ENCODE measurements at regions not wholly inside any gene's neighbourhood (a gene's known extent, or its start where the extent isn't known, plus 50 kb on each side); places are given as distances from the start of the nearest gene placed in this dataset.
A peak's percentile ranks its signal among the peaks of the same experiment; 100 is the strongest.
"Not testable (repeated sequence)": the region's sequence is repeated elsewhere in the genome, so short reads cannot be mapped to it uniquely, and the experiment has no call there.

GRCh38 chr2:207363761-207364290, 165.9 kb upstream of the CREB1 start:
- DNase-seq (ENCODE audit: low spot score), result no peak

GRCh38 chr2:207370646-207371045, 159.1 kb upstream of the CREB1 start:
- DNase-seq (ENCODE audit: low spot score), result no peak

GRCh38 chr2:207371877-207372276, 157.9 kb upstream of the CREB1 start:
- no peak for DNase-seq (ENCODE audit: low spot score)

DNA sequence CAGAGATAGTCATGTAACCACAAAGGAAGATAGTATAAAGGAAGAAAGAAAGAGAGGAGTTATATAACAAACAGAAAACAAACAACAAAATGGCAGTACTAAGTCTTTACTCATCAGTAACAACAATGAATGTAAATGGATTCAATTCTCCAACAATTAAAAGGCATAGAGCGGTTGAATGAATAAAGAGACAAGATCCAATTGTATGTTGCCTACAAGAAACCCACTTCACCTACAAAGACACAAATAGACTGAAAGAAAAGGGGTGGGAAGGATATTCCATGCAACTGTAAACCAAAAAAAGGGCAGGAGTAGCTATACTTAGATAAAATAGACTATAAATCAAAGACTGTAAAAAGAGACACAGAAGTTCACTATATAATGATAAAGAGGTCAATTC, 157.3 kb upstream of the CREB1 start:
- no peak for DNase-seq (ENCODE audit: low spot score)

DNA sequence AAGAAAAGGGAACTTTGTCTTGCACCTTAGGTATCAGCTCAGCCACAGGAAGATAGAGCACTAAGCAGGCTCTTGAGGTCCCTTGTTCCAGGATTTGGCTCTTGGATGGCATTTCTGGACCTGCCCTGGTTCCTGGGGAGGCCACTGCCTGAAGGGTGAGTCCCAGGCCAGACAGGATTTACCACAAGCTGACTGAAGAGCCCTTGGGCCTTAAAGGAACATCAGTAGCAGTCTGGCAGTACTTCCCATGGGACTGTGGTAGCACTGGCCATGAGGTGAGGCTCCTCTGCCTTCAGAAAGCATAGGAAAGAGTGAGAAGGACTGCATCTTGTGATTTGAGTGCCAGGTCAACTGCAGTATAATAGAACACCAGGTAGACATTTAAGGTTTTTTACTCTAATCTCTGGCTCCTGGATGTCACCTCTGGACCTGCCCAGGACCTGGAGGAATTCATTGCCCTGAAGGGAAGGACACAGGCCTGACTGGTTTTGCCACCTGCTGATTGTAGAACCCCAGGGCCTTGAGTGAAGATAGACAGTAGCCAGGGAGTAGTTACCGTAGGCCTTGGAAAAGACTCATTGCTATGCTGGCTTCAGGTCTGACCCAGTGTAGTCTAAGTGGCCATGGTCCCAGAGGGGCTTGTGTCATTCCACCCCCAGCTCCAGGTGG, 154.4 kb upstream of the CREB1 start:
- no peak for DNase-seq (ENCODE audit: low spot score)

- not testable (repeated sequence) for DNase-seq (ENCODE audit: low spot score)
Measured at GRCh38 chr2:207378620-207379019, 151.1 kb upstream of the CREB1 start.

DNA sequence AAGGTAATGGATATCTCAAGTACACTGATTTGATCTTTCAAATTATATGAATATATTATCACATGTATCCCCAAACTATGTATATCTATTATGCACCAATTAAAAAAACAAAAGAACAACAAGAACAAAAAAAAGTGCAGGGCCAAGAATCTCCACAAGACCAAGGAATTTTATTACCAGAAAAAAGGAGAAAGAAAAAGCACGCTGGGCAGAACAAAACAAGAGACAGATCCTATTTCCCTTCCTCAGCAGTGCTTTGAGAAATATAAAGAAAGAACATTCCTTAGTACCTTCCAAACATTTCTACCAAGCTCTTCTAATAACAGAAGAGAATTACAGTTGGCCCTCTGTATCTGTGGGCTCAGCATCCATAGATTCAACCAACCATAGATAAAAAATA, 144.7 kb upstream of the CREB1 start:
- DNase-seq (ENCODE audit: low spot score), result no peak

GRCh38 chr2:207385903-207386302, 143.9 kb upstream of the CREB1 start:
- no peak for DNase-seq (ENCODE audit: low spot score)

DNA sequence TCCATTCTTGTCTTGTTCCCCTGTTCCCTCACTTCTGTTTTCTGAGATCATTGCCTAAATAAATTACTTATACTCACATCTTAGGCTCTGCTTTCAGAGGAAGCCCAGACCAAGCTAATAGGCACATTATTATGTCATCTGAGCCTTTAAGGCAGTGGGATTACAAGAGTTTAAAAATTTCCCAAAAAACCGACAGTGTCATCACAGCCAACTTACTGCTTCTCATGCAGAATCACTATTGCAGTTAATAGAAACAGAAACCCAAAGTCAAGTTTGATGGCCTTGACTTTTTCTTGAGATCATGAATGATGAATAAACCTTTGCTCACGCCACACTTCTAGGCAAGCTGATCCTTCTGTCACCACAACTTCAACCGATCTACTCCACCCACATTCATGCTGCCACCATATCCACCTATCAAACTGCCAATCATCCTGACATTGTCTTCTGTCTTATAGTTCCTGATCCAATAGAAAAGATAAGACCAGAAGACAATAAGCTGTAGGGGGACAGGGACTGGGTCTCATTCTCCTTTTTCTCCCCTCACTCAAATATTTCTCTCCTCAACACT, 142.7 kb upstream of the CREB1 start:
- no peak for DNase-seq (ENCODE audit: low spot score)

DNA sequence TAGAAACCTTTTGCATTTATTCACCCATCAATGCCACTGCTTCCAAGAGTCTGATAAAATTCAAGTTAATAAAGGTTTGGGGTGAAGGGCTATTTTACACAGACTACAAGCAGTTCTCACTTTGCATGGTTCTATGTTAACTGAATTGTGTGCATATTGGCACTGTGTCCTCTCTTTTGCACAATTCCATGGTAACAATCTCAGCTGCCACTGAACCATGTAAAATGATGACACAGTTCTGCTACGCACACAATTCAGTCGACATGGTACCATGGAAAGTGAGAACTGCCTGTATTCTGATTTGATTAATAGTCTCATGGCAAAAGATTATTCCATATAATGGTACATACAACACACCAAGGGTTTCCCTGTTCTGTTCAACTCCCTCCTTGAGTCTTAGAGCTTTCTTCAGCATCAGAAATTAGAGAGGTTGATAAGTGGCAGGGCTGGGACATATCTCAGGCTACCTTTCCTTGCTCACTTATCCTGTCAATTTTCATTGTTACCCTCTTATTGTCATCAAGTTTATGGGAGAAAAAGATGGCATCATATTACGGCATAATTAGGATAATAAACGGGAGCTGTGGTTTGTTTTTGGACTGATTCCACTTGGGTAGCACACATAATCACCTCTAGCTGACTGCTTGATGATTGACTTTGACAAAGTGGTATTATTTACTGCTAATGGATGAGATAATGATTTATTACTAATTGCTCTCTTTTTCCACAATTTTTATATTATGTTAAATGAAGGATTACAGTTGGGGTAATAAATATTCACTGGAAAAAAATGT, 139.3 kb upstream of the CREB1 start:
- DNase-seq (ENCODE audit: low spot score), result no peak

GRCh38 chr2:207394203-207394781, 135.5 kb upstream of the CREB1 start:
- DNase-seq (ENCODE audit: low spot score), result no peak

- DNase-seq (ENCODE audit: low spot score), result no peak
Measured at GRCh38 chr2:207394812-207395534, 134.8 kb upstream of the CREB1 start.

DNA sequence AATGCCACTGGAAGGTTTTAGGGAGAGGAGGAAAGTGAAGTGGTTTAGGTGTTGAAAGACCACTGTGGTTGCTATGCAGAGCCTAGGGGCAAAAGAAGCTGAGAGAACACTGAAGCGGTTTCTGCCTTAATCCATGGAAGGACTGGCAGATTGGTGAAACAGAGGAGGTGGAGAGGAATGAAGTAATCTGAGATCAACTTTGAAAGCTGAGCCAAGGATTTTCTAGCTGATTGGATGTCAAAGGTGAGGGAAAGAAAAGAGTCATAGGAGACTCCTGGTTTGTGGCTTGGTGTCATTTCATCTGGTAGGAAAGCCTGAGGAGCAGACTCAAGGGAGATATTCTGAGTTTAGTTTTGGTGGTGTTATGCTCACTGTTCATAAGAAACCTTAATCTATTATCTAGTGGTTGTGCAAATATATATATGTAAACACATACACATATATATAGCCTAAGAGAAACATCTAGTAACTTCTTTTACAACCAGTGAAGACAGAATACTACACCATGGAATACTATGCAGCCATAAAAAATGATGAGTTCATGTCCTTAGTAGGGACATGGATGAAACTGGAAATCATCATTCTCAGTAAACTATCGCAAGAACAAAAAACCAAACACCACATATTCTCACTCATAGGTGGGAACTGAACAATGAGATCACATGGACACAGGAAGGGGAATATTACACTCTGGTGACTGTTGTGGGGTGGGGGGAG, 134.1 kb upstream of the CREB1 start:
- DNase-seq (ENCODE audit: low spot score), result no peak

GRCh38 chr2:207397917-207398655, 131.7 kb upstream of the CREB1 start:
- DNase-seq (ENCODE audit: low spot score), result no peak

DNA sequence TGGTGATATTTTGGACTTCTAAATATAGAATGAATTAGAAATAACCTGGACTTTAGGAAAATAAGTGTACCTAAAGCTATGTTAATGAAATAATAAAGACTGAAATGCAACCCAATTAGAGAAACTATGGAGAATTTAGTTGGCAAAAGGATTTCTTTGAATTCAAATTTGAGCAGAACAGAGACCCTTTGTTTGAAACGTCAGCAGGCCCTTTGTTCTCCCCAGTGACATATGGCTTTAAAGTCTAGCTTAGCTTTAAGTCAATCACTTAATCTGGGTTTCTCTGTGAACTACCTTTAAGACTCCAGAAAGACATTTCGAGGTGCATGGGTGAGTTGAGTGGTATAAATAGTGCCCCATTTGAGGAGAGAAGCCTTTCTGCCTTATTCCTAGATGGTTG, 130.5 kb upstream of the CREB1 start:
- DNase-seq (ENCODE audit: low spot score), result no peak

DNA sequence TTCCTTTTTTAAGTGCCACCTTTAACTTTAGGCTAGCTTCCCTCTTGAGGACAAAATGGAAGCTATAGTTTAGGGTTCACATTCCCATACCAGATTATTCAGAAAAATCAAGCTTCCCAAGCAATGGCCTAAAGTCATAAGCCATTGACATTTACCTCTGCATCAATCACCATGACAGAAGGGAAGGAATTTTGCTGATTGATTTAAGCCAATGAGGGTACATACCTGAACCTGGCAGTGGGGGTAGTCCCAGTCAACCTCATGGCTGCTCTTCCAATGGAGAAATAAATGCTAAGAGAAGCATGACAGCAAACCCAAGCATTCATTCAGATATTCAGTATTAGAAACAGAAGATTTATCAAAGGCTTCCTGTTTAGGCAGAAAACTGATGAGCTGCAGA, 128.4 kb upstream of the CREB1 start:
- DNase-seq (ENCODE audit: low spot score), result no peak

GRCh38 chr2:207403141-207403540, 126.6 kb upstream of the CREB1 start:
- no peak for DNase-seq (ENCODE audit: low spot score)

GRCh38 chr2:207403950-207404349, 125.8 kb upstream of the CREB1 start:
- DNase-seq (ENCODE audit: low spot score), result no peak

DNA sequence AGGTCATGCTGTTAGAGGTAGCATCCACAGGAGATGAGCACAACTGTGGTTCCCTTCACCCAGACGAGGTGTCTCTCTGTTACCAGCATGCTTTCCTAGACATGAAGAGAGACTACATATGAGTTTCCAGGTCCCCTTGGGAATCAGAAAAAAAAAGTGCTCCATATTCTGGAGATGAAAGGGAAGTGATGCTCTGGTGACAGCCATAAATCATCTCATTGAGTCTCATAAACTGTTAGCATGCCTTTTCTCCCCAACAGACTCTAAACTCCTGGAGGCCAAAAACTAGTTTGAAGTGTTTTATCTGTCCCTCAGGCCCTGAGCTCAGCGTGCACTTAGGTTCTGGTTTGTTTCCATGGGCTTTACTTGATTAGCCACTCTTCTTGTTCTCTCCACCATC, 124.6 kb upstream of the CREB1 start:
- no peak for DNase-seq (ENCODE audit: low spot score)

DNA sequence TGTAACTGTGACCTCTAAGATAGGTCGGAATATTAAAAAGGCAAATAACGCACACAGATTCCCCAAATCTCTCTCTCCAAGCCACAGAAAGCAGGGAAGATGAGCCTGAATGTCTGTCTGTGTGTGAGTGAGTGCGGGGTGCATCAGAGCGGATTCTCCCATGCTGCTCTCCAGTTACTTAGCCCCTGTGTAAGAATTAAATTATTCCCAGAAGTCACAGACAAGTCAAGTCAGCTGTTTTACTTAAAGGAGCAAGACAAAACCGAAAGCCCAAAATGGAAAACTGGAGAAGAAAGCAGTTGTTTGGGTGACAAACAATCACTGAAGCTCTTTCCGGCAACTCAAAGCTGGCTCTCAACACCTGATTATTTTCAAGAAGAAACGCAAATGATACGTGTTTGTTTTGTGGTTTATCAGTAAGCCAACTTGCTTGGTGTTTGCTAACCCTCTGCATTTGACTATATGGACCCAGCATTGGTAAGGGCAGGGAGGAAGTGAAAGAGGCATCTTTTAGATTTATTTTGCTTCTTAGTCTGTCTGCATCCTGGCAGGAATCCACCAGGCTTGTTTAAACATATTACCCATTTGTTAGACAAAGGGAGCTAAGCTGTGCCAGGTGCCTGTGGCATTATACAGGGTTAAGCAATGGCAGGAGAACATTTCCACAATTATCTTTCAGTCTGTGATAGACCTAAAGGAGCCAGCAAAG, 121.5 kb upstream of the CREB1 start:
- DNase-seq (ENCODE audit: low spot score), result peak; percentile 3

All from NAMALWA (cell line).